ENCODE measurements at regions not wholly inside any gene's neighbourhood (a gene's known extent, or its start where the extent isn't known, plus 50 kb on each side); places are given as distances from the start of the nearest gene placed in this dataset.

GRCh38 chr4:95981591-95981990 lies 141.7 kb downstream of the PDHA2 start:
- Histone ChIP-seq H2AFZ (no peak overlapping the region), H3K27me3 (no peaks in the 10 kb centered on the region), H3K4me3 (no peak overlapping the region), H3K4me2 (no peak overlapping the region), H3K27ac (no peak overlapping the region), H3K9me2 (replicated peaks; ENCODE audit: insufficient read depth) (no peaks in the 10 kb centered on the region), H3K9me3 (ENCODE audit: low read depth) (no peaks in the 10 kb centered on the region), H3K79me2 (no peaks in the 10 kb centered on the region), H3K4me1 (ENCODE audit: insufficient read depth) (no peaks in the 10 kb centered on the region), H3K36me3 (replicated peaks; ENCODE audit: insufficient read depth, low read depth) (no peaks in the 10 kb centered on the region), H4K20me1 (ENCODE audit: insufficient read depth, poor library complexity, severe bottlenecking) (no peaks in the 10 kb centered on the region)
- 100% methylated on average over 2 of the region's 2 CpGs for WGBS (ENCODE audit: low lambda C conversion rate, missing lambda C conversion rate)
- no peak for DNase-seq (ENCODE audit: low spot score)
- TF ChIP-seq EZH2 (IDR thresholded peaks at IDR 0.05; ENCODE audit: borderline replicate concordance) (no peak), CTCF (IDR thresholded peaks at IDR 0.05; ENCODE audit: poor library complexity) (no peak), EZH2phosphoT487 (IDR thresholded peaks at IDR 0.05; ENCODE audit: low read depth, severe bottlenecking, unreplicated experiment) (no peak)

GRCh38 chr4:95982516-95982915 lies 142.6 kb downstream of the PDHA2 start:
- H3K4me1 ChIP-seq (ENCODE audit: insufficient read depth), result no peaks in the 10 kb centered on the region
- TF ChIP-seq EZH2phosphoT487 (IDR thresholded peaks at IDR 0.05; ENCODE audit: low read depth, severe bottlenecking, unreplicated experiment) (no peak), CTCF (IDR thresholded peaks at IDR 0.05; ENCODE audit: poor library complexity) (no peak)
- no peaks in the 10 kb centered on the region for H3K79me2 ChIP-seq
- no peaks in the 10 kb centered on the region for H3K9me2 ChIP-seq (replicated peaks; ENCODE audit: insufficient read depth)
- H3K27me3 ChIP-seq, result no peaks in the 10 kb centered on the region
- WGBS (ENCODE audit: low lambda C conversion rate, missing lambda C conversion rate), result 66% methylated on average over 1 of the region's 1 CpG
- H2AFZ ChIP-seq, result no peak overlapping the region
- no peaks in the 10 kb centered on the region for H3K36me3 ChIP-seq (replicated peaks; ENCODE audit: insufficient read depth, low read depth)
- no peak overlapping the region for H3K27ac ChIP-seq
- no peak overlapping the region for H3K4me3 ChIP-seq
- H3K4me2 ChIP-seq, result no peak overlapping the region
- no peaks in the 10 kb centered on the region for H3K9me3 ChIP-seq (ENCODE audit: low read depth)
- no peaks in the 10 kb centered on the region for H4K20me1 ChIP-seq (ENCODE audit: insufficient read depth, poor library complexity, severe bottlenecking)
- DNase-seq (ENCODE audit: low spot score), result no peak

- Histone ChIP-seq H3K4me3 (no peak overlapping the region), H3K4me2 (no peak overlapping the region), H3K27ac (no peak overlapping the region), H2AFZ (no peak overlapping the region), H3K9me2 (replicated peaks; ENCODE audit: insufficient read depth) (no peaks in the 10 kb centered on the region), H3K79me2 (no peaks in the 10 kb centered on the region), H3K9me3 (ENCODE audit: low read depth) (no peaks in the 10 kb centered on the region), H3K4me1 (ENCODE audit: insufficient read depth) (no peaks in the 10 kb centered on the region), H3K36me3 (replicated peaks; ENCODE audit: insufficient read depth, low read depth) (no peaks in the 10 kb centered on the region), H4K20me1 (ENCODE audit: insufficient read depth, poor library complexity, severe bottlenecking) (no peaks in the 10 kb centered on the region), H3K27me3 (no peaks in the 10 kb centered on the region)
- no peak for TF ChIP-seq EZH2phosphoT487 (IDR thresholded peaks at IDR 0.05; ENCODE audit: low read depth, severe bottlenecking, unreplicated experiment)
- DNase-seq (ENCODE audit: low spot score), result no peak
- WGBS (ENCODE audit: low lambda C conversion rate, missing lambda C conversion rate), result 86% methylated on average over 6 of the region's 6 CpGs
Measured at GRCh38 chr4:95984081-95984480, 144.2 kb downstream of the PDHA2 start.

- TF ChIP-seq CTCF (IDR thresholded peaks at IDR 0.05; ENCODE audit: poor library complexity) (no peak), EZH2 (IDR thresholded peaks at IDR 0.05; ENCODE audit: borderline replicate concordance) (no peak), EZH2phosphoT487 (IDR thresholded peaks at IDR 0.05; ENCODE audit: low read depth, severe bottlenecking, unreplicated experiment) (no peak)
- H3K36me3 ChIP-seq (replicated peaks; ENCODE audit: insufficient read depth, low read depth), result no peaks in the 10 kb centered on the region
- 93% methylated on average over 4 of the region's 4 CpGs for WGBS (ENCODE audit: low lambda C conversion rate, missing lambda C conversion rate)
- no peaks in the 10 kb centered on the region for H3K79me2 ChIP-seq
- H4K20me1 ChIP-seq (ENCODE audit: insufficient read depth, poor library complexity, severe bottlenecking), result no peaks in the 10 kb centered on the region
- H3K4me1 ChIP-seq (ENCODE audit: insufficient read depth), result no peaks in the 10 kb centered on the region
- H3K9me2 ChIP-seq (replicated peaks; ENCODE audit: insufficient read depth), result no peaks in the 10 kb centered on the region
- H3K27ac ChIP-seq, result no peak overlapping the region
- H3K27me3 ChIP-seq, result no peaks in the 10 kb centered on the region
- DNase-seq (ENCODE audit: low spot score), result no peak
- H3K9me3 ChIP-seq (ENCODE audit: low read depth), result no peaks in the 10 kb centered on the region
- H3K4me3 ChIP-seq, result no peak overlapping the region
- H3K4me2 ChIP-seq, result no peak overlapping the region
- H2AFZ ChIP-seq, result no peak overlapping the region
Measured at GRCh38 chr4:95985051-95985450, 145.2 kb downstream of the PDHA2 start.
